ENCODE measurements at regions not wholly inside any gene's neighbourhood (a gene's known extent, or its start where the extent isn't known, plus 50 kb on each side); places are given as distances from the start of the nearest gene placed in this dataset.

GRCh38 chr5:71943874-71944273, 163.4 kb upstream of the MAP1B start:
- TF ChIP-seq CTCF (conservative IDR thresholded peaks at IDR 0.05; ENCODE audit: low read depth, low read length) (no peak), POLR2A (IDR thresholded peaks at IDR 0.05; ENCODE audit: low read depth, low read length) (no peak), MXI1 (IDR thresholded peaks at IDR 0.05; ENCODE audit: borderline replicate concordance, low read depth, low read length) (no peak), SMC3 (IDR thresholded peaks at IDR 0.05; ENCODE audit: low read depth, low read length) (no peak), RAD21 (IDR thresholded peaks at IDR 0.05; ENCODE audit: low read length) (no peak), MAFK (IDR thresholded peaks at IDR 0.05; ENCODE audit: low read depth, low read length) (no peak), CEBPB (IDR thresholded peaks at IDR 0.05; ENCODE audit: low read depth, low read length) (no peak), FOS (IDR thresholded peaks at IDR 0.05; ENCODE audit: low read depth, low read length) (no peak), BHLHE40 (IDR thresholded peaks at IDR 0.05; ENCODE audit: low read depth, low read length) (no peak), MAZ (IDR thresholded peaks at IDR 0.05; ENCODE audit: borderline replicate concordance, low read depth, low read length) (no peak)
- TF ChIP-seq, protein P1, sequence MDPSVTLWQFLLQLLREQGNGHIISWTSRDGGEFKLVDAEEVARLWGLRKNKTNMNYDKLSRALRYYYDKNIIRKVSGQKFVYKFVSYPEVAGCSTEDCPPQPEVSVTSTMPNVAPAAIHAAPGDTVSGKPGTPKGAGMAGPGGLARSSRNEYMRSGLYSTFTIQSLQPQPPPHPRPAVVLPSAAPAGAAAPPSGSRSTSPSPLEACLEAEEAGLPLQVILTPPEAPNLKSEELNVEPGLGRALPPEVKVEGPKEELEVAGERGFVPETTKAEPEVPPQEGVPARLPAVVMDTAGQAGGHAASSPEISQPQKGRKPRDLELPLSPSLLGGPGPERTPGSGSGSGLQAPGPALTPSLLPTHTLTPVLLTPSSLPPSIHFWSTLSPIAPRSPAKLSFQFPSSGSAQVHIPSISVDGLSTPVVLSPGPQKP (IDR thresholded peaks at IDR 0.05; ENCODE audit: borderline replicate concordance, low read depth, low read length): no peak

Data from IMR-90 (cell line).